ENCODE measurements at regions not wholly inside any gene's neighbourhood (a gene's known extent, or its start where the extent isn't known, plus 50 kb on each side); places are given as distances from the start of the nearest gene placed in this dataset.
"Not testable (repeated sequence)": the region's sequence is repeated elsewhere in the genome, so short reads cannot be mapped to it uniquely, and the experiment has no call there.

DNA sequence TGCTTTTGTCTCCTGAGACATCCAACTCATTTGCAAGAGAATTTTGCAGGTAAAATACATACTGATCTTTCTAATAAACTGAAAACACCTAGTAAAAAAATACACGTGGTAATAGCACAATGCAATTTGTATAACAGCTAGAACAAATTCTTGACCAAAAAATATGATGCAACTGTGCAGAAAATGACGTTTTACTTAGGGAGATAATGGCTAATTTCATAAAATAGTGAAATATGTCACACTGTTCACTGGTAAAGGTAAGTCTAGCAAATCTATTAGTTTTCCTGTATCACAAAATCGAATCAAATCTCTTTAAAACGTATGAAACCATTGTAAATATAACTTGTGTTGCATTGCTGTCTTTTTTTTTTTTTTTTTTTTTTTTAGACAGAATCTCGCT is 130.0 kb downstream of the VPREB1 start:
- no peak for DNase-seq

DNA sequence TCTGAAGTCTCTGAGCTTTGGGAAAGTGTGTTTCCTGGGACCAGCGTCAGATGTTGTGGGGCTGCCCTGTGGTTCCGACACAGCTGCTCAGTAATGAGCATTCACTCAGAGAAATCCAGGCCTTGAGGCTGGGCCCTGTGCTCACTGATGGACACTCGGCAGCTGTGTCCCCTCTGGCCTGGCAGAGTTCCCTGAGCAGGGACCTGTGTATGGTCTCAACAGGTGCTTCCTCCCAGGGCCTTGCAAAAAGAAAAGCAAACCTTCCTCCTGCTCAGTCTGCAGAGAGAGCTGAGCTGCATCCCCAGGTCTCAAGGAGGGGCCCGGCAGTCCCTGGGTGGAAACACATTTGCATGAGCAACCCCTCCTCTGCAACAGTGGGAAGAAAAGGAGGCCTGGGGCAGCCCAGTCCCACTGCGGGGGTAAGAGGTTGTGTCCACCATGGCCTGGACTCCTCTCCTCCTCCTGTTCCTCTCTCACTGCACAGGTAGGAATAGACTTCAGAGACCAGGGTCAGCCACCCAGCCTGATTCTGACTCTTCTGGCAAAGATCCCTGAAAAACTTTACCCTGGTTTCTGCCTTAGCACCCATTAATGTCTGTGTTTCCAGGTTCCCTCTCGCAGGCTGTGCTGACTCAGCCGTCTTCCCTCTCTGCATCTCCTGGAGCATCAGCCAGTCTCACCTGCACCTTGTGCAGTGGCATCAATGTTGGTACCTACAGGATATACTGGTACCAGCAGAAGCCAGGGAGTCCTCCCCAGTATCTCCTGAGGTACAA is 131.2 kb downstream of the VPREB1 start:
- DNase-seq, result no peak

DNA sequence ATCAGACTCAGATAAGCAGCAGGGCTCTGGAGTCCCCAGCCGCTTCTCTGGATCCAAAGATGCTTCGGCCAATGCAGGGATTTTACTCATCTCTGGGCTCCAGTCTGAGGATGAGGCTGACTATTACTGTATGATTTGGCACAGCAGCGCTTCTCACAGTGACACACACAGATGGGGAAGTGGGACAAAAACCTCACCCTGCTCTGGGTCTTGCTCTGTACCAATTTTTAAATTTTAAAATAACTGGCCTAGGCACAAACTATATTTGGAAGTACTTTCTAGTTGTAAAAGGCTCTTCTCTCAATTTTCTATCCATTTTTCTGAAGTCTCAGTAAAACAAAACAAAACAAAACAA is 131.7 kb downstream of the VPREB1 start:
- no peak for DNase-seq

DNA sequence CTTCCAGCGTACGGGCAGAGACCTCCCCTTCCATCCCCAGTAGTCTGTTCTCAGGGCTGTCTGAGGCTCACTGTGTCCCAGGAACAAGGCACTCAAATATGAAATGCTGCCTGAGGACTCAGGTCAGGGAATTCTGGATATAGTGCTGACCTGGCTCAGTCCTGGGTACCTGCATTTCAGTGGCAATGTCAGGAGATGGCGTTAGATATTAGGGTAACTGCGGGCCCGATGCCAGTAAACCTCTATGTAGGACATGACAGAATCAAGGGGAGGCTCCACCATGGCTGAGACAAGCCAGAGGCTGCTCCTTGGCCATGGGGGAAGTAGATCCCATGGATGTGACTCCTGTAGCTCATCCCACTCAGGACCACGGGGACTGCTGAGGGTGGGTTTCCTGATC is 131.7 kb downstream of the ZNF280B start:
- not testable (repeated sequence) for DNase-seq

DNA sequence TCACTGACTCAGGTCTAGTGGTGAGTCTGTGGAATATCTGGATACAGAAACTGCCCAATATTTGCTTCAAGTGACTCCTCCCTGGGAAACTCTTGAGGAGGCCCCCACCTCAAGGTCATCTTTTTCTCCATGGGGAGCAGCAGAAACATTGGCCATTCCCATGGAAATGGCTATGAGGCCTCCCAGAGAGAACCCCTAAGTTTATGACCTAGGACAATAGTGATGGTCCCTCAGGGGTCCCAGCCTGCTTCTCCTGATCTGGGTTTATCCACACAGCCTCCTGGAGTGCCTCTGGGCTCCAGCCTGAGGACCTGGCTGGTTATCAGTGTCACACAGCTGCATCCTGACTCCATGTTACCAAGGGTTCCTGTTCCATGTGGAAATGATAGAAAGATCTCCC is 131.2 kb downstream of the ZNF280B start:
- DNase-seq, result no peak

DNA sequence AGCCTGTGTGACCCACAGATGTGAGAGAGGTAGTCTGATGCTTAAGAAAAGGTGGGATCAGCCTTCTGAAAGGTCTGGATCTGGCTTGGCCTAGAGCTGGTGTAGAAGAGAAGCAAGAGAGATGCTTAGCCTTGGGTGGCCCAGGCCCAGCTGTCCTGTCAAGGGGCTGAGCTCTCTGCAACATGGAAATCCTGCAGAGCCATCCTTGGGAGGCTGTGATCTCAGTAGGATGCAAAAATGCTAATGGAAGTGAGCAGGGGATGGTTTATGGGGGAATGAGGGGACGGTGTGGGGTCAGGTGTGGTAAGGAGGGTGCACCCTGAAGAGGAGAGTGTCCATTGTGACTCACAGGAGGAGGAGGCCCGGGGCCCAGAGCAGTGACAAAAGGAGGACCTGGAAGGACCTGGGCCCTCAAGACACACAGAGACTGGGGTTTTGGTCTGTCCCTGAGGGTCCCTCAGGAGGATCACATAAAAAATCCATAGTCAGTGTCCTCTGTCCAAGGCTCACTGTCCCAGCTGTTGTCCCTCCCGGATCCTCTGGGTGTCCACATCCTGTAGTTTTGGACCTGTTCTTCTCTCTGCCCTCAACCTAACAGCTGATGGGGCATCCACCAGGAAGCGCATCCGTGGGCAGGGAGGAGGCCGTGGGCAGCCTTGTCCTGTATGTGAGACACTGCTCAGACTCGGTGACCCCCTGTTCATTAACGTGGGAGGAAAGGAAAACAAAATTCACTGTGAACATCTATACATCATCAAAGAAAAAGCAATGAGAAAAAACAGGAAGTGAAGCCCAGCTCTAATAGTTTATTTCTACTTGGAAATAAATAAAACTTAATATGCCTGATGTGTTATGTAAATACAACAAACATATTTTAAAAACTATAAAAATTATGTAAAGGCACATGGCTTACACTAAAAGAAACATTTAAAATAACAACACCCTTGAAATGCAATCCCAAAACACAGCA is 129.8 kb downstream of the ZNF280B start:
- no peak for DNase-seq

DNA sequence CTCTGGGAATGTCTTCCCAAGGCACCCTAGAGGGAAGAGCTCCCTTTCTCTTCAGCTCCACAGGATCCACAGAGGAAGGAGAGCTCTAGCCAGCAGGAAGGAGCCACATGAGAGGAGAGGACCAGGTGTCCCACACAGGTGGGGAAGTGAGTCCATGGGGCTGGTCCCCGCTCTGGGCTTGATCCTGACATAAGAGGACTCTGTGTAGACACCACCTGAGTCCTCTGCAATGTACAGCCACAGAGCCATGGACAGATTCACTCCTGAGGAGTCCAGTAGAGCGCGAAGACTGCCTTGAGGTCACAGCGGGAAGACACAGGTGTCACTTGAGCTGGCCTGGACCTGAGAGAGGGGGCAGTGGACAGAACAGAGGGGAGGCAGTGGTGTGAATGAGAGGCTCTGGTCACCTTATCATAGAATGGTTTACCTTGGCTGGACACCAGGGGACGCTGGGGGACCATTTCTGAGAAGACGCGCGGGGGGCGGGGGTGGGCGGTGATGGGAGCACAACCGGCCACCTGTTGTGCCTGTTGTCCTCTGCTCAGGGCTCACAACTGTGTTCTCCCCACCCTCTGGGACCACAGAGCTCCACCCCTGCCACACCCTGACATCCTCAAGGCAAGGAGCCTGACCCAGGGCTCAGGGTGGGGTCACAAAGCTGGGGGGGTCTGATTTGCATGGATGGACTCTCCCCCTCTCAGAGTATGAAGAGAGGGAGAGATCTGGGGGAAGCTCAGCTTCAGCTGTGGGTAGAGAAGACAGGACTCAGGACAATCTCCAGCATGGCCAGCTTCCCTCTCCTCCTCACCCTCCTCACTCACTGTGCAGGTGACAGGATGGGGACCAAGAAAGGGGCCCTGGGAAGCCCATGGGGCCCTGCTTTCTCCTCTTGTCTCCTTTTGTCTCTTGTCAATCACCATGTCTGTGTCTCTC is 128.2 kb downstream of the ZNF280B start:
- no peak for DNase-seq

DNA sequence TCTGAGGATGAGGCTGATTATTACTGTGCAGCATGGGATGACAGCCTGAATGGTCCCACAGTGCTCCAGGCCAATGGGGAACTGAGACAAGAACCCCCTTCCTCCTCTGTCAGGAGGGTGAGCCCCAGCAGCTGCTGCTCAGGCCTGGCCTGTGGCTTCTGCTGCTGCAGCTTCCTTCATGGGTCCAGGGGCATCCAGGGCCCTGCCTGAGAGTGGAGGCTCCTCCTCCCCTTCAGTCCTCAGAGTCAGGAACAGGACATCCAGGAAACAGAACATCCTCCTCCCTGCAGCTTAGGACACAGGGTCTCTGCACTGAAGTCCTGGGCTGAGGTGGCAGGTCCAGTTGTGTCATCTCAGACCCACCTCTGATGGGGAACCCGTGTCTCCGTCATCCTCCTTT is 127.2 kb downstream of the ZNF280B start:
- not testable (repeated sequence) for DNase-seq

DNA sequence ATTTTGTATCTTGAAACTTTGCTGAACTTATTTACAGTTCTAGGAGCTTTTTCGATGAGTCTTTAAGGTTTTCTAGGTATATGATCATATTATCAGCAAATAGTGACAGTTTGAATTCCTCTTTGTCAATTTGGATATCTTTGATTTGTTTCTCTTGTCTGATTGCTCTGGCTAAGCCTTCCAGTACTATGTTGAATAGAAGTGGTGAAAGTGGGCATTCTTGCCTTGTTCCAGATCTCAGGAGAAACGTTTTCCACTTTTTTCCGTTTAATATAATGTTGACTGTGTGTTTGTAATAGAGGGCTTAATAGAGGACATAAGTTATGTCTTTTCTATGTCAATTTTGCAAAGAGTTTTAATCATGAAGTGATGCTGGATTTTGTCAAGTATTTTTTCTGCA is 124.3 kb downstream of the ZNF280B start:
- no peak for DNase-seq

DNA sequence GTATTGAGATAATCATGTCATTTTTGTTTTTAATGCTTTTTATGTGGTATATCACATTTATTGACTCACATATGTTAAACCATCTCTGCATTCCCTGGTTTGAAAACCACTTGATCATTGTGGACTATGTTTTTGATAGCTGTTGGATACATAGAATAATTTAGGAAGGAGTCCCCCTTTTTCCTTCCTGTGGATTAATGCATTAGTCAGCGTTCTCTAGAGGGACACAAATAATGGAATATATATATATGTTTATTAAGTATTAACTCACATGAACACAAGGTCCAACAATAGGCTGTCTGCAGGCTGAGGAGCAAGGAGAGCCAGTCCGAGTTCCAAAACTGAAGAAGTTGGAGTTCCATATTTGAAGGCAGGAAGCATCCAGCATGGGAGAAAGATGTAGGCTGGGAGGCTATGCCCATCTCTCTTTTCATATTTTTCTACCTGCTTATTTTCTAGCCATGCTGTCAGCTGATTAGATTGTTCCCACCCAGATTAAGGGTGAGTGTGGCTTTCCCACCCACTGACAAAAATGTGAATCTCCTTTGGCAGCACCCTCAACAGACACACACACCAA is 123.8 kb downstream of the ZNF280B start:
- DNase-seq, result no peak

DNA sequence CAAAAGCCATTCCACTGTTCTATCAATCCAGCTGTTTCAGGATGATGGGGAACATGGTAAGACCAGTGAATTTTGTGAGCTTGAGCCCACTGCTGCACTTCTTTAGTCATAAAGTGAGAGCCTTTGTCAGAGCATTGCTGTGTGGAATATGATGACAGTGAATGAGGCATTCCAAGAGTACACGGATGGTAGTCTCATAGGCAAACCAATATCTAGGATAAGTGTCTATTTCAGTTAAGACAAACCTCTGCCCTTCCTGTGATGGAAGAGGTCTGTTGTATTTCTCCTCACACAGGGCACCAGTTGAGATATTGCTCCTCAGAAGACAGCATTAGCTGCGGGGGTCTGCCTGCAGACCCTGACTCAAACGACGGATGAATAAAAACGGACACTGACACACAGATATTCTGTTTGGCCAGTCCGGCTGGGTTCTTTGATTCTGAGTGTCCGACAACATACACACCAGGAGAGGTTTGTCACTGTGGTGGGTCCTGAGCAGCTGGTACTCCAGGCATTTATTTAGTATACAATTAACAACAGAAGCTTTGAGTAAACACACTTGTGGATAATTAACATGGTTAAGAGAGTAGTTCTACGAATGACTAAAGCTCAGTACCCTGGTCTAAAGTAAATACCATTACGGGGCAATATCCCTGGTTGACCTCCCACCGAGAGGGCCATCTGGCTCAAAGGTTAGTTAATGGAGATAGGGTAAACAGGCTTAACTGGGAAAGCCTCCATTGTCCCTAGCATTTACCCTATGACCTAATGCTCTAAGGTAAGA is 121.7 kb downstream of the ZNF280B start:
- DNase-seq, result no peak

DNA sequence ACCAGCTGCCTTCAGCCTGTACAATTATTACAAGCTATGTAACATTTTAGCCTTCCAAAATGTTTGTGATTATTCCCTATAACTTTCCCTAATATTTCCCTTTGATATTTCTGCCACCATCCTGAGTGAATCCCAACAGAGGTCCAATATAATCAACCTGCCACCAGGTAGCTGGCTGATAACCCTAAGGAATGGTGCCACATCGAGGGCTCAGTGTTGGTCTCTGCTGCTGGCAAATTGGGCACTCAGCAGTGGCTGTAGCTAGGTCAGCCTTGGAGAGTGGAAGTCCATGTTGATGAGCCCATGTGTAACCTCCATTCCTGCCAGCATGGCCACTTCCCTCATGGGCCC is 121.2 kb downstream of the ZNF280B start:
- no peak for DNase-seq

DNA sequence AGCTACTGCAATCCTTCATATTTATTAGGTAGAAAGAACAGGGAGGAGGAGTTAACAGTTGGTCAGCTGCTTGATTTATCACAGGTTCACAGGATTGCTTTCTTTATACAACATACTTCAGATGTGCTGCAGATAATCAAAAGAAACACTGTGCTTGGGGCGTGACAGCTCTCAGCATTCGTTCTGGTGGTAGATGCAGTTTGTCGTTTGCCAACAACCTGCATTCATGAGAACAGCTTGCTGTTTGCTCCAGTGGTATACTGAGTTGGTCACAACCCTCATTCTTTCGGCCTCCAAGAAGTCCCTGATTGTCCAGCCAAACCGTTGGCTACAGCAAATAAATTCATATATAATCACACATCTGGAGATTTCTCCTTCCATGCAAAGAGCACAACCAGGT is 120.5 kb downstream of the ZNF280B start:
- no peak for DNase-seq

DNA sequence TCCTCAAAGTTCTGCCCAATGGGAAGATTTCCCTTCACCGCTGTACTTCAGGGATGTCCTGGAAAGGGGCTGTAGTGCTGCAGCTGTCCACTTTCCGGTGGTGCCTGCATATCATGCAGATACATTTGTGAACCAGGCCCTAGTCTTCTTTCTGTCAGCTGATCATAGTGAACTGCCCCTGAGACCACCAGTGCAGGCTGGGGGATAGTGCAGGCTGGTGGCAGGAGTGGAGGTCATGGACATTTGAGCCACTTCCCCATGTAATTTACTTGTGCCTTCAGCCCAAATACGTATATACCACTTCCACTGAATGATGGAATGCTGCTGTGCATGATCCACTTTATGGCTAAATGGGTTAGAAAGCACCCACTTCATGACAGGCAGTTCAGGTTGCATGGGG is 120.0 kb downstream of the ZNF280B start:
- DNase-seq, result no peak

DNA sequence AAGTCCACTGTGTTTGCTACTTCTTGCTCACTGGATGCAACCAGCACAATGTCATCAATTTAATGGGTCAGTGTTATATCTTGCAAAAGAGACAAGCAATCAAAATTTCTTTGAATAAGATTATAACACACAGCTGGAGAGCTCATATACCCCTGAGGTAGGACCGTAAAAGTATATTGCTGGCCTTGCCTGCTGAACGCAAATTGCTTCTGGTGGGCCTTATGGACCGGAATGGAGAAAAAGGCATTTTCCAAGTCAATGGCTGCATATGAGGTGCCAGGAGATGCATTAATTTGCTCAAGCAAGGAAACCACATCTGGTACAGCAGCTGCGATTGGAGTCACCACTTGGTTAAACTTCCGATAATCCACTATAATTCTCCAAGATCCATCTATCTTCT is 119.1 kb downstream of the ZNF280B start:
- DNase-seq, result no peak

DNA sequence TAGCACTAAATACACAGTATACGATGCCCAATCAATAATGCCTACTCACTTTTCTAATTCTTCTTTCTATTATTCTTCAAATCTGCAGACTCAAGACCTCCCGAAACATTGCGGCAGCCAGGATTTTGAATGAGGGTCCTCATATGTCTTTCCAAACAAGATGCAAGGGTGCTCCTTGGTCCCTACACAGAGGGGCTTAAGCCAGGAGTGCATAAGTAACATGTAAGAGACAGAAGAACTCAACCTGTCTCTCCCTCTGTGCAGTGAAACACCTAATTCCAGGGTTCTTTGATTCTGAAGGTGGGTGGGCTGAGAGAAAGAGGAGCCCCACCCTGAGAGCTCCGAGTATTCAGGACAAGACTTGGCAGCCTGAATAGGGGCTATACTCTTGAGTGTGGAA is 117.6 kb downstream of the ZNF280B start:
- DNase-seq, result no peak

DNA sequence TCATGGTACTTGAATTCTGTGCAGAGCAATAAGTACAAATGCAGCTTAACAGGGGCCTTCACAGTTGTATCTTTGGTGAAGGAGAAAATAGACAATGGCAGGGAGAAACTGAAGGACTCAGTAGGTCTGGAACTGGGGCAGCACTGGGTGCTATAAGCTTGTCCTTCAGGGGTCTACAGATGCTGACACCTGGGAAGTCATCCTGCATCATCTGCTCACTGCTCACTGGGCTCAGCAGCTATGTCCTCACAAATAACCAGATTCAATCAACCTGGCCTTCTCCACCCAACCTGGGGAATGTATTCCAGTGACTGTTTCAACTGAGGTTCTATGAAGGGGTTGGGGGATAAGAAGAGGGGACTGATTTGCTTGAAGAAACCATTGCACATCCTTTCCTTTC is 117.0 kb downstream of the ZNF280B start:
- no peak for DNase-seq

DNA sequence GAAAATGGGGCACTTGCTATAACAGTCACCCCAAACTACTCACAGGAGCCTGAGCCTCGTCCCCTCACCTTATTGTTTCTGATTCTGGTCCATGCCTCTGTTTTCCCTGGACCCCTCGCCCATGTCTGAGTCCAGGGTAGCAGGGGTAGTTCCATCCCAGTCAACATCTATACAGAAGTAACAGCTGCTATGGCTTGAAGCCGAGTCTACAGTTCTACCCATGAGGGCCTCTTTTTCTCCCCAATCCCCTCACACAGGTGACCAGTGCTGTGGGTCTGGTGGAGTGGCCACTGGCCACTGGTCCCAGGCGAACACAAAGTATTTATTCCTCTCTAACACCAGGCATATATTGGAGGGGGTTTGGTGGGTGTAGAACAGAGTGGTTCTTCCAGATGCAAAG is 116.4 kb downstream of the ZNF280B start:
- no peak for DNase-seq

DNA sequence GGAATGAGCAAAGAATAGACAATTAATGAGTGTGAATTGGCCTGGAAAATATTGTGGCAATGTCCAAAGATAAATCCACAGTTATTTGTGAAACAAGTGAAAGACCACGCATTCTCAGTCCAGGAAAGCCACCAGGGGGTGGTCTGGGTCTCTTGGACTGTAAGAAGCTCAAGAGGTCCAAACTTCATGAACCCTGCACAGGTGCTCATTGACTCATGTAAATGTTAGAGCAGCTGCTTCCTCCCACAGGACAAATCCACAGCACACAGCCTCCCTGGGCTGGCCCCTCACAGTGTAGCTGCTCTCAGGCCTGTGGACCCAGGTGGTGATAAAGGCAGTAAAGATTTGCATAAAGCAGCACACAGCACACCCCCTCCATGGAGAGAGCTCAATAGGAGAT is 114.0 kb downstream of the ZNF280B start:
- no peak for DNase-seq

DNA sequence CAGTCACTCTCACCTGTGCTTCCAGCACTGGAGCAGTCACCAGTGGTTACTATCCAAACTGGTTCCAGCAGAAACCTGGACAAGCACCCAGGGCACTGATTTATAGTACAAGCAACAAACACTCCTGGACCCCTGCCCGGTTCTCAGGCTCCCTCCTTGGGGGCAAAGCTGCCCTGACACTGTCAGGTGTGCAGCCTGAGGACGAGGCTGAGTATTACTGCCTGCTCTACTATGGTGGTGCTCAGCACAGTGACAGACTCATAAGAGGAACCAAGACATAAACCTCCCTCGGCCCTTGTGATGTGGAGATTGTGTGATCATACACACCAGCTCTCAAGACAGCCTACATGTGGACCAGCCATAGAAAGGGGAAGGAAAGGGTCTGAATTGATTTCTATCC is 113.3 kb downstream of the ZNF280B start:
- no peak for DNase-seq

DNA sequence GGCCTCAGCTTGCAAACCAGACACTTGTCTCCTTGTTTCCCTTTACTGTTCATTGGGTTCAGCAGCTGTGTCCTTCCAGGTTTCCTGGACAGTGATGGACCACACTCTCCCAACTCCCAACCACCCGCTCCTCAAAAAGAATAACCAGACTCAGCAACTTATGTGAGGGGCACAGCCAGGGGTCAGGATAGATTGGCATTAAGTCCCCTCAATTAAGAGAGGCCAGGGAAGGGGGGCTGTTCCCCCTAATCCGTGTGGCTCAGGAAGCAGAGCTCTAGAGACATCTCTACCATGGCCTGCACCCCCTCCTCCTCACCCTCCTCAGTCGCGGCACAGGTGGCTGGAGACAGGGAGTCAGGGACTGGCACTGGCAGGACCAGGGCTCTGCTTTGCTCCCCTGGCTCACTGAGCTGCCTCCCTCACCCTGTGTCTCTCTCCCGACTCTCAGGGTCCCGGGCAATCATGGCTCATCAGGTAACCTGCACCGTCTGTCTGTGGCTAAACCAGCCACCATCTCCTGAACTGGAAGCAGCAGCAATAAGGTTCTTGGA is 111.7 kb downstream of the ZNF280B start:
- no peak for DNase-seq
